Stimulated activated CD4-positive, alpha-beta T cell treated with anti-CD3 and anti-CD28 coated beads, Interleukin-15, amount 100 ng/mL, for 48 hours (primary cell): ENCODE measurements at regions not wholly inside any gene's neighbourhood (a gene's known extent, or its start where the extent isn't known, plus 50 kb on each side); places are given as distances from the start of the nearest gene placed in this dataset.
"Not testable (repeated sequence)": the region's sequence is repeated elsewhere in the genome, so short reads cannot be mapped to it uniquely, and the experiment has no call there.

ENCODE experiments used
- DNase-seq, 2 donors: peaks; one replicate each; pipeline ENCODE4 v3.0.0-alpha.2; 2020; ENCODE audit warnings: low read depth in 2 of 2

- no peak for DNase-seq
Observed at GRCh38 chr13:107819071-107819470, 396.3 kb downstream of the LIG4 start.

- DNase-seq: no peak
Observed at GRCh38 chr13:107817647-107818287, 397.6 kb downstream of the LIG4 start.

GRCh38 chr13:107812014-107812412, 403.3 kb downstream of the LIG4 start:
- no peak for DNase-seq

- no peak for DNase-seq
Observed at GRCh38 chr13:107811233-107812013, 403.9 kb downstream of the LIG4 start.

GRCh38 chr13:107809125-107809524, 406.2 kb downstream of the LIG4 start:
- no peak for DNase-seq

GRCh38 chr13:107808389-107808788, 406.9 kb downstream of the LIG4 start:
- DNase-seq: no peak

GRCh38 chr13:107807306-107808073, 407.8 kb downstream of the LIG4 start:
- DNase-seq: no peak

GRCh38 chr13:107806726-107807125, 408.6 kb downstream of the LIG4 start:
- DNase-seq: no peak

GRCh38 chr13:107803822-107804495, 411.4 kb downstream of the LIG4 start:
- no peak for DNase-seq

GRCh38 chr13:107801621-107802020, 413.7 kb downstream of the LIG4 start:
- no peak for DNase-seq

- no peak for DNase-seq
Observed at GRCh38 chr13:107799001-107799400, 416.3 kb downstream of the LIG4 start.

GRCh38 chr13:107790397-107790796, 424.9 kb downstream of the LIG4 start:
- DNase-seq: no peak

GRCh38 chr13:107788464-107789165, 426.7 kb downstream of the LIG4 start:
- DNase-seq: no peak

GRCh38 chr13:107782646-107783045, 432.7 kb downstream of the LIG4 start:
- not testable (repeated sequence) for DNase-seq

GRCh38 chr13:107778094-107778493, 437.2 kb downstream of the LIG4 start:
- no peak for DNase-seq

GRCh38 chr13:107770541-107770940, 444.8 kb downstream of the LIG4 start:
- DNase-seq: no peak

GRCh38 chr13:107767119-107767518, 448.2 kb downstream of the LIG4 start:
- no peak for DNase-seq

- no peak for DNase-seq
Observed at GRCh38 chr13:107765724-107766401, 449.5 kb downstream of the LIG4 start.

GRCh38 chr13:107764046-107764445, 451.3 kb downstream of the LIG4 start:
- no peak for DNase-seq

GRCh38 chr13:107753748-107754147, 461.6 kb downstream of the LIG4 start:
- DNase-seq: no peak

GRCh38 chr13:107753291-107753690, 462.0 kb downstream of the LIG4 start:
- DNase-seq: no peak
